Hematopoietic multipotent progenitor cell treated with erythropoietin and hydrocortisone succinate and interleukin-3 and kit ligand, for 4 days (in vitro differentiated cells): ENCODE measurements at regions not wholly inside any gene's neighbourhood (a gene's known extent, or its start where the extent isn't known, plus 50 kb on each side); places are given as distances from the start of the nearest gene placed in this dataset.

Experiments
- DNase-seq: peaks from one replicate; pipeline ENCODE4 v3.0.0-alpha.2; 2015

GRCh38 chr16:54402270-54402669 lies 115.7 kb upstream of the IRX3 start:
- DNase-seq, result no peak

GRCh38 chr16:54400261-54400660 lies 113.7 kb upstream of the IRX3 start:
- DNase-seq, result no peak

GRCh38 chr16:54398986-54399385 lies 112.4 kb upstream of the IRX3 start:
- no peak for DNase-seq

GRCh38 chr16:54397838-54398237 lies 111.3 kb upstream of the IRX3 start:
- DNase-seq, result no peak

GRCh38 chr16:54397190-54397835 lies 110.7 kb upstream of the IRX3 start:
- DNase-seq, result no peak

GRCh38 chr16:54389836-54390494 lies 103.4 kb upstream of the IRX3 start:
- DNase-seq, result no peak

- no peak for DNase-seq
These were observed 98.6 kb upstream of the IRX3 start for GRCh38 chr16:54385141-54385540.

- no peak for DNase-seq
These were observed 95.2 kb upstream of the IRX3 start for GRCh38 chr16:54381601-54382313.

- DNase-seq, result no peak
These were observed 88.5 kb upstream of the IRX3 start for GRCh38 chr16:54375071-54375470.

- DNase-seq, result peak; percentile 86
These were observed 87.2 kb upstream of the IRX3 start for GRCh38 chr16:54373534-54374520.

GRCh38 chr16:54370278-54371040 lies 83.9 kb upstream of the IRX3 start:
- peak; percentile 84 for DNase-seq

GRCh38 chr16:54369861-54370260 lies 83.3 kb upstream of the IRX3 start:
- DNase-seq, result peak; percentile 40

GRCh38 chr16:54366943-54367342 lies 80.4 kb upstream of the IRX3 start:
- DNase-seq, result peak; percentile 60

- DNase-seq, result no peak
These were observed 79.5 kb upstream of the IRX3 start for GRCh38 chr16:54365990-54366634.

- DNase-seq, result peak; percentile 17
These were observed 77.2 kb upstream of the IRX3 start for GRCh38 chr16:54363766-54364165.

- DNase-seq, result no peak
These were observed 76.1 kb upstream of the IRX3 start for GRCh38 chr16:54362591-54363206.

GRCh38 chr16:54361246-54361645 lies 74.7 kb upstream of the IRX3 start:
- no peak for DNase-seq

- no peak for DNase-seq
These were observed 74.1 kb upstream of the IRX3 start for GRCh38 chr16:54360681-54361080.

- DNase-seq, result no peak
These were observed 73.0 kb upstream of the IRX3 start for GRCh38 chr16:54359555-54359954.

GRCh38 chr16:54359081-54359480 lies 72.5 kb upstream of the IRX3 start:
- no peak for DNase-seq

GRCh38 chr16:54356391-54356790 lies 69.8 kb upstream of the IRX3 start:
- DNase-seq, result no peak
